ENCODE measurements at regions not wholly inside any gene's neighbourhood (a gene's known extent, or its start where the extent isn't known, plus 50 kb on each side); places are given as distances from the start of the nearest gene placed in this dataset.

DNA sequence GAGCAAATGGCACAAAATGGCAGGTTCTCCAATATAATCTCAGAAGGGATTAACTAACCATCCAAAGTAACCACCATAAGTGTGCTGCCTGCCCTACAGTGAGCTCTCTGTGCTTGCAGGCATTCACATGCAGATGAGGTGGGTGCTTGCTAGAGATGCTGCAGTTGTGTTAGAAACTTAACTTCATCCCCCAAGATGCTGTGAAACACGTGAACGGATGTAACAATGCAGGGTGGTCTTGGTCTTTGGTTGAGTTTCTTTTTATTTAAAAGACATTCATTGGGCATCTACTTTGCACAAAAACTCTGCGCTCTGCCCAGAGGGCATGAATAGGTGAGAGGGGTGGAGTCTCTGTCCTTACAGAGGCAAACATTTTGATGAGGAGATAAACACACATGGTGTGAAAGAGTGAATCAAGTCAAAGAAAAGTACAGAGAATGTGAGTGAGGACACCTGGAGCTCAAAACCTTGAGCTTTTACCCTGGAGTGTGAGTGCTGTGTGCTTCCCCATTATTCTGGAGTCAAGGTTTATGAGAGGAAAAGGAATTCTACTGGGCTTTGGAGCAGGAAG, 143.9 kb upstream of the DAP start:
- H3K9ac ChIP-seq (ENCODE audit: insufficient read length, low read depth): no peak overlapping the region
- H3K27me3 ChIP-seq (ENCODE audit: insufficient read depth, insufficient read length): no peaks in the 10 kb centered on the region
- no peaks in the 10 kb centered on the region for H3K4me1 ChIP-seq (ENCODE audit: insufficient read depth, insufficient read length)
- H3K9me3 ChIP-seq (ENCODE audit: insufficient read depth, low read length): no peaks in the 10 kb centered on the region
- TF ChIP-seq ZNF274 (IDR thresholded peaks at IDR 0.05; ENCODE audit: low read depth, low read length): no peak
- no peak for TF ChIP-seq YY1 (IDR thresholded peaks at IDR 0.05; ENCODE audit: insufficient read depth, insufficient read length)
- no peak for TF ChIP-seq SUZ12 (IDR thresholded peaks at IDR 0.05; ENCODE audit: extremely low read depth, insufficient read depth, insufficient read length)
- peak; percentile 28 for DNase-seq (ENCODE audit: low read depth, low spot score)
- no peak overlapping the region for H3K4me3 ChIP-seq (ENCODE audit: insufficient read length, low read depth)
- H3K36me3 ChIP-seq (ENCODE audit: insufficient read depth, insufficient read length, low read length): no peaks in the 10 kb centered on the region

DNA sequence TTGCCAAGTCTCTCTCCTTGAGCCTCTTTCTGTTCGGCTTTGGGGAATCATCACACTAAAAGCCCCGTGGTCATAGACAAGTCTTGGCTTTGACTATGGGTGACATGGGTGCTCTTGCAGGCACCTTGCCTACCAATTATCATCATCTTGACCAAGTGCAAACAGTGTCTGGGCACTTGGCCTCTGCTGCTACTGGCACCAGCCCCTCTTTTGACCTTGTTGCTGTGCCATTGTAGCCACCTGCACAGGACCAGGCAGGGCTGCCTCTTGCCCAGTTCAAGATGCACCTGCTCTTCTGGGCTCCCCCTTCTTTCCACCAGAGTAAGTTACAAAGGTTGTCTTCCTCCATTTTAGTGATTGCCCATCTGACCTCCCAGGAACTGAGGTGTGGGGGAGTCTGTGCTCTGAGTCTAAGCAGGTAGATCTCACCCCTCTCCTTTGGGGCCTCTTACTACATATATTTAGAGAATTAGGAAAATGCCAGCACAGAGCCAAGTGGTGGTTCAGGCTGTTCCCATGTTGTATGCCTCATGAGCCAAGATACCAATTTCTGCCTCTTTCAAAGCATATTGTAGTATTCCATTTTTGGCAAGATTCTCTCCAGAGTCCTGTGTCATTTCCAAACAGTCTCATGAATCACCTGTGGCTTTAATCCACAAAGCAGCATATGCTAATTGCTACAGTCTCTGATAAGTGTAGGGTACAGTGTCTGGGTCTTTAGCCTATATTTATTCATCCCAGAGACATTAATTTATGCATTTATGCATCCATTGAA, 142.9 kb upstream of the DAP start:
- no peak overlapping the region for H3K4me3 ChIP-seq (ENCODE audit: insufficient read length, low read depth)
- DNase-seq (ENCODE audit: low read depth, low spot score): no peak
- no peaks in the 10 kb centered on the region for H3K4me1 ChIP-seq (ENCODE audit: insufficient read depth, insufficient read length)
- no peaks in the 10 kb centered on the region for H3K36me3 ChIP-seq (ENCODE audit: insufficient read depth, insufficient read length, low read length)
- no peaks in the 10 kb centered on the region for H3K27me3 ChIP-seq (ENCODE audit: insufficient read depth, insufficient read length)
- no peak overlapping the region for H3K9ac ChIP-seq (ENCODE audit: insufficient read length, low read depth)
- TF ChIP-seq YY1 (IDR thresholded peaks at IDR 0.05; ENCODE audit: insufficient read depth, insufficient read length) (no peak), SUZ12 (IDR thresholded peaks at IDR 0.05; ENCODE audit: extremely low read depth, insufficient read depth, insufficient read length) (no peak), ZNF274 (IDR thresholded peaks at IDR 0.05; ENCODE audit: low read depth, low read length) (no peak)
- H3K9me3 ChIP-seq (ENCODE audit: insufficient read depth, low read length): no peaks in the 10 kb centered on the region

DNA sequence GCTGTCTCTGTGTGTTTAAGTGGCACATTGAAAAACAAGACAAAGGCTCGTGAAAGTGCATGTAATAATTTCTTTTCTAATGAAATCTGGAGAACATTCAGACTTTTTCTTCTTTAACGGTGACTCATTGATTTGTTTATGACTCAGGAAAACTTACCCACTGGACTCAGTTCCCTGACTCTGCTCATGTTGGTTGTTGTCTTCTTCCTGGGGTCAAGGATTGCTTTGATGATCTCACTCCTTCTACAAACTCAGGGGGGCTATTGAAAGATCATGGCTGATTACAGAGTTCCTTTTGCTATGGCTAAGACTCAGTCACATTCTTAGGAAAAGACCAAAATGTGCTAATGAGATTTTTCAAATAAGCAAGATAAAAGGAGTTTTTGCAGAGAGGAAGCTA, 141.1 kb upstream of the DAP start:
- H3K36me3 ChIP-seq (ENCODE audit: insufficient read depth, insufficient read length, low read length): no peaks in the 10 kb centered on the region
- no peaks in the 10 kb centered on the region for H3K9me3 ChIP-seq (ENCODE audit: insufficient read depth, low read length)
- no peak for DNase-seq (ENCODE audit: low read depth, low spot score)
- H3K4me3 ChIP-seq (ENCODE audit: insufficient read length, low read depth): no peak overlapping the region
- H3K4me1 ChIP-seq (ENCODE audit: insufficient read depth, insufficient read length): no peaks in the 10 kb centered on the region
- TF ChIP-seq YY1 (IDR thresholded peaks at IDR 0.05; ENCODE audit: insufficient read depth, insufficient read length) (no peak), ZNF274 (IDR thresholded peaks at IDR 0.05; ENCODE audit: low read depth, low read length) (no peak), SUZ12 (IDR thresholded peaks at IDR 0.05; ENCODE audit: extremely low read depth, insufficient read depth, insufficient read length) (no peak)
- H3K9ac ChIP-seq (ENCODE audit: insufficient read length, low read depth): no peak overlapping the region
- H3K27me3 ChIP-seq (ENCODE audit: insufficient read depth, insufficient read length): no peaks in the 10 kb centered on the region

DNA sequence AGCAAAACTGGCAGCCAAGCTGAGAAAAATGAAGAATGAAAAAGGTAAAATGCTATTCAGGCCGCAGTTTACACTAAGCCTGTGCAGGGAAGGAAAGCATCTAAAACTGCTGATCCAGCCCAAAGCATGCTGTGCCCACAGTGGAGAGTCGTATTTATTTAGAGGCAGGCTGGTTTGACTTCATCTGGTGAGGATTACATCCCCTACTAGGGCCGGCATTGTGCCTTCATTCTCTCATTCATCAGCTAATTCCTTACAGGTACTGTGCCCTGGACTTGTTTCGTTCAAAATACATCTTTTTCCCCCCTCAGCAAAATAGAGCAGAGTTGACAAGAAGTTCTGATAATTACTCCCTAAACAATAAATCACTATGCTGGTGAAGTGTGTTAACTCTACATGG, 137.5 kb upstream of the DAP start:
- H3K9me3 ChIP-seq (ENCODE audit: insufficient read depth, low read length): no peaks in the 10 kb centered on the region
- DNase-seq (ENCODE audit: low read depth, low spot score): no peak
- TF ChIP-seq SUZ12 (IDR thresholded peaks at IDR 0.05; ENCODE audit: extremely low read depth, insufficient read depth, insufficient read length) (no peak), YY1 (IDR thresholded peaks at IDR 0.05; ENCODE audit: insufficient read depth, insufficient read length) (no peak), ZNF274 (IDR thresholded peaks at IDR 0.05; ENCODE audit: low read depth, low read length) (no peak)
- no peaks in the 10 kb centered on the region for H3K27me3 ChIP-seq (ENCODE audit: insufficient read depth, insufficient read length)
- H3K36me3 ChIP-seq (ENCODE audit: insufficient read depth, insufficient read length, low read length): no peaks in the 10 kb centered on the region
- no peaks in the 10 kb centered on the region for H3K4me1 ChIP-seq (ENCODE audit: insufficient read depth, insufficient read length)
- H3K4me3 ChIP-seq (ENCODE audit: insufficient read length, low read depth): no peak overlapping the region
- H3K9ac ChIP-seq (ENCODE audit: insufficient read length, low read depth): no peak overlapping the region

DNA sequence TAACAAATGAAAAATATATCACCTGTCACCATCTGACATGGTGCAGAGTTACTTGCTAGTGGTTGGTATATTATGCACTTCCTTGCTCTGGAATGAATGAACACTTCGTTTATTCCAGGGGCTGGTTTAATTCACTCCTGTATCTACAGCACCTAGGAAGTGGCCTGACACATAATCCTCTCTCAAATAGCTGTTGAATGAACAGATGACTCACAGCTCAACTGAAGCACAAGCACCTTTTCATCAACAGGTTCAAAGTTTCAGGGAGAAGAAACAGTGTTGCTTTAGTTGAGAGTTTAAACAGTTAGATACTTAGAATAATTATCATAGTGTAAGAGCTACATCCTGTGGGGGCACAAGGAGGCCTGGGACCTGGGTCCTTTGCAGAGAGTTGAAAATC, 135.0 kb upstream of the DAP start:
- no peak overlapping the region for H3K4me3 ChIP-seq (ENCODE audit: insufficient read length, low read depth)
- no peaks in the 10 kb centered on the region for H3K27me3 ChIP-seq (ENCODE audit: insufficient read depth, insufficient read length)
- no peaks in the 10 kb centered on the region for H3K9me3 ChIP-seq (ENCODE audit: insufficient read depth, low read length)
- H3K4me1 ChIP-seq (ENCODE audit: insufficient read depth, insufficient read length): no peaks in the 10 kb centered on the region
- no peak for TF ChIP-seq YY1 (IDR thresholded peaks at IDR 0.05; ENCODE audit: insufficient read depth, insufficient read length)
- TF ChIP-seq SUZ12 (IDR thresholded peaks at IDR 0.05; ENCODE audit: extremely low read depth, insufficient read depth, insufficient read length): no peak
- TF ChIP-seq ZNF274 (IDR thresholded peaks at IDR 0.05; ENCODE audit: low read depth, low read length): no peak
- H3K9ac ChIP-seq (ENCODE audit: insufficient read length, low read depth): no peak overlapping the region
- H3K36me3 ChIP-seq (ENCODE audit: insufficient read depth, insufficient read length, low read length): no peaks in the 10 kb centered on the region
- no peak for DNase-seq (ENCODE audit: low read depth, low spot score)

DNA sequence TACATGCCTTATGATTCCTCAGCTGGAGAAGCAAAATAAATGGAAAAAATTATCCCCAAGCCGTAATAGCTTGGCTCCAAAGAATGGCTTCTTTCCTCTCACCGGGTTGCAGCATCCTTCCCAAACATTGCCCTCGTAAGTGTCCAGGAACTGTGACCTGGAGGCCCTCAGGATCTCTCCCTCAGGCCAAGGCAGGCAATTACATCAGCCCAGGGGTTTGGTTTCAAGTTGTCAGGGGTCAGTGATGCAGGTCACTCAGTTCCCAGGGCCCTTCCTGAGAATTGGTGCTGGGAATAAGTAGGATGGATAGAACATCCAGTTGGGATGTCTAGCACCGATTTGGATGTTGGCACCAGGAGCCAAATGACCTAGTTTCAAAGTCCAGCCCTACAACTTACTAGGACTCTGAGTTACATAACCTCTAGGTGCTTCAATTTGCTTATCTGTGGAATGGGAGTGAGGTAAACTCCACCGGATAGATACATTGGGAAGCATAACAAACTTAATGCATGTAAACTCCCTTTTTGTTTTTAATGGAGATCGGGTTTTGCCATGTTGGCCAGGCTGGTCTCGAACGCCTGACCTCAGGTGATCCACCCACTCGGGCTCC, 133.5 kb upstream of the DAP start:
- no peaks in the 10 kb centered on the region for H3K36me3 ChIP-seq (ENCODE audit: insufficient read depth, insufficient read length, low read length)
- H3K4me1 ChIP-seq (ENCODE audit: insufficient read depth, insufficient read length): no peaks in the 10 kb centered on the region
- no peak for TF ChIP-seq YY1 (IDR thresholded peaks at IDR 0.05; ENCODE audit: insufficient read depth, insufficient read length)
- TF ChIP-seq SUZ12 (IDR thresholded peaks at IDR 0.05; ENCODE audit: extremely low read depth, insufficient read depth, insufficient read length): no peak
- TF ChIP-seq ZNF274 (IDR thresholded peaks at IDR 0.05; ENCODE audit: low read depth, low read length): no peak
- H3K9me3 ChIP-seq (ENCODE audit: insufficient read depth, low read length): no peaks in the 10 kb centered on the region
- no peak overlapping the region for H3K4me3 ChIP-seq (ENCODE audit: insufficient read length, low read depth)
- DNase-seq (ENCODE audit: low read depth, low spot score): no peak
- H3K9ac ChIP-seq (ENCODE audit: insufficient read length, low read depth): no peak overlapping the region
- H3K27me3 ChIP-seq (ENCODE audit: insufficient read depth, insufficient read length): no peaks in the 10 kb centered on the region

DNA sequence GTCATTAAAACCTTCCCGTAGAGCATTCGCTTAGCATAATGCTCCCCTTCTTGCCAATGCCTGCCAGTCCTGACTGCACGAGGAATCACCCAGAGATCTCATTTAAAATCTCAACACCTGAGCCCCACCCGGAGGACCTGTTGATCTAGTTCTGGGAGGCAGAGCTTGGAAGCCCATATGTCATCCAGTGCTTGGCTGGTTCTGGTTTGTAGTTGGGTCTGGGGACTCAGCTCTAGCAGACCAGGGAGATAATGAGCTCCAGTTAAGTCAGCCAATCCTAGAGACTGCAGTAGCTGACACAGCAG, 131.8 kb upstream of the DAP start:
- Histone ChIP-seq H3K4me3 (ENCODE audit: insufficient read length, low read depth) (no peak overlapping the region), H3K4me1 (ENCODE audit: insufficient read depth, insufficient read length) (no peaks in the 10 kb centered on the region), H3K27me3 (ENCODE audit: insufficient read depth, insufficient read length) (no peaks in the 10 kb centered on the region), H3K9me3 (ENCODE audit: insufficient read depth, low read length) (no peaks in the 10 kb centered on the region), H3K9ac (ENCODE audit: insufficient read length, low read depth) (no peak overlapping the region), H3K36me3 (ENCODE audit: insufficient read depth, insufficient read length, low read length) (no peaks in the 10 kb centered on the region)
- TF ChIP-seq ZNF274 (IDR thresholded peaks at IDR 0.05; ENCODE audit: low read depth, low read length) (no peak), SUZ12 (IDR thresholded peaks at IDR 0.05; ENCODE audit: extremely low read depth, insufficient read depth, insufficient read length) (no peak), YY1 (IDR thresholded peaks at IDR 0.05; ENCODE audit: insufficient read depth, insufficient read length) (no peak)
- no peak for DNase-seq (ENCODE audit: low read depth, low spot score)

All from NT2/D1 (cell line).